ENCODE measurements at regions not wholly inside any gene's neighbourhood (a gene's known extent, or its start where the extent isn't known, plus 50 kb on each side); places are given as distances from the start of the nearest gene placed in this dataset.

- H3K27me3 ChIP-seq (ENCODE audit: control insufficient read depth in 2 of 2, insufficient read depth in 1 of 2, low read length in 1 of 2): no peaks in the 10 kb centered on the region
- 65% methylated on average over 3 of the region's 3 CpGs for WGBS
- no peak overlapping the region for H3K27ac ChIP-seq (ENCODE audit: low read depth in 1 of 2, low read length in 1 of 2)
- no peaks in the 10 kb centered on the region for H3K36me3 ChIP-seq (ENCODE audit: control insufficient read depth in 2 of 2, insufficient read depth in 2 of 2, low read length in 1 of 2)
- no peaks in the 10 kb centered on the region for H3K9me3 ChIP-seq (ENCODE audit: control insufficient read depth in 2 of 2, insufficient read depth in 1 of 2, low read length in 1 of 2)
- H3K4me3 ChIP-seq (ENCODE audit: low read length in 2 of 2): no peak overlapping the region
- no peaks in the 10 kb centered on the region for H3K4me1 ChIP-seq (ENCODE audit: control insufficient read depth in 2 of 2, insufficient read depth in 2 of 2, low read length in 2 of 2)
- DNase-seq (ENCODE audit: low read depth in 6 of 9, low spot score in 9 of 9): no peak
Measured at GRCh38 chr2:161048317-161048716, 111.9 kb upstream of the TANK start.

GRCh38 chr2:161049559-161049958 is 110.7 kb upstream of the TANK start:
- Histone ChIP-seq H3K9me3 (ENCODE audit: control insufficient read depth in 2 of 2, insufficient read depth in 1 of 2, low read length in 1 of 2) (no peaks in the 10 kb centered on the region), H3K4me1 (ENCODE audit: control insufficient read depth in 2 of 2, insufficient read depth in 2 of 2, low read length in 2 of 2) (no peaks in the 10 kb centered on the region), H3K4me3 (ENCODE audit: low read length in 2 of 2) (no peak overlapping the region), H3K27ac (ENCODE audit: low read depth in 1 of 2, low read length in 1 of 2) (no peak overlapping the region), H3K36me3 (ENCODE audit: control insufficient read depth in 2 of 2, insufficient read depth in 2 of 2, low read length in 1 of 2) (no peaks in the 10 kb centered on the region), H3K27me3 (ENCODE audit: control insufficient read depth in 2 of 2, insufficient read depth in 1 of 2, low read length in 1 of 2) (no peaks in the 10 kb centered on the region)
- WGBS: 99% methylated on average over 1 of the region's 1 CpG
- DNase-seq (ENCODE audit: low read depth in 6 of 9, low spot score in 9 of 9): no peak

- H3K4me1 ChIP-seq (ENCODE audit: control insufficient read depth in 2 of 2, insufficient read depth in 2 of 2, low read length in 2 of 2): no peaks in the 10 kb centered on the region
- 93% methylated on average over 1 of the region's 1 CpG for WGBS
- H3K9me3 ChIP-seq (ENCODE audit: control insufficient read depth in 2 of 2, insufficient read depth in 1 of 2, low read length in 1 of 2): peaks cover 0 to 4% of the 10 kb centered on the region in 2 donors
- no peaks in the 10 kb centered on the region for H3K36me3 ChIP-seq (ENCODE audit: control insufficient read depth in 2 of 2, insufficient read depth in 2 of 2, low read length in 1 of 2)
- H3K27me3 ChIP-seq (ENCODE audit: control insufficient read depth in 2 of 2, insufficient read depth in 1 of 2, low read length in 1 of 2): no peaks in the 10 kb centered on the region
- DNase-seq (ENCODE audit: low read depth in 6 of 9, low spot score in 9 of 9): no peak
- H3K27ac ChIP-seq (ENCODE audit: low read depth in 1 of 2, low read length in 1 of 2): no peak overlapping the region
- H3K4me3 ChIP-seq (ENCODE audit: low read length in 2 of 2): no peak overlapping the region
Measured at GRCh38 chr2:161052214-161052613, 108.0 kb upstream of the TANK start.

GRCh38 chr2:161055289-161055688 is 104.9 kb upstream of the TANK start:
- Histone ChIP-seq H3K4me3 (ENCODE audit: low read length in 2 of 2) (no peak overlapping the region), H3K9me3 (ENCODE audit: control insufficient read depth in 2 of 2, insufficient read depth in 1 of 2, low read length in 1 of 2) (peaks cover 0 to 4% of the 10 kb centered on the region in 2 donors), H3K36me3 (ENCODE audit: control insufficient read depth in 2 of 2, insufficient read depth in 2 of 2, low read length in 1 of 2) (no peaks in the 10 kb centered on the region), H3K4me1 (ENCODE audit: control insufficient read depth in 2 of 2, insufficient read depth in 2 of 2, low read length in 2 of 2) (no peaks in the 10 kb centered on the region), H3K27me3 (ENCODE audit: control insufficient read depth in 2 of 2, insufficient read depth in 1 of 2, low read length in 1 of 2) (no peaks in the 10 kb centered on the region), H3K27ac (ENCODE audit: low read depth in 1 of 2, low read length in 1 of 2) (no peak overlapping the region)
- no peak for DNase-seq (ENCODE audit: low read depth in 6 of 9, low spot score in 9 of 9)

- H3K4me1 ChIP-seq (ENCODE audit: control insufficient read depth in 2 of 2, insufficient read depth in 2 of 2, low read length in 2 of 2): peaks cover 0 to 3% of the 10 kb centered on the region in 2 donors
- peaks cover 0 to 4% of the 10 kb centered on the region in 2 donors for H3K9me3 ChIP-seq (ENCODE audit: control insufficient read depth in 2 of 2, insufficient read depth in 1 of 2, low read length in 1 of 2)
- no peaks in the 10 kb centered on the region for H3K27me3 ChIP-seq (ENCODE audit: control insufficient read depth in 2 of 2, insufficient read depth in 1 of 2, low read length in 1 of 2)
- H3K4me3 ChIP-seq (ENCODE audit: low read length in 2 of 2): no peak overlapping the region
- no peaks in the 10 kb centered on the region for H3K36me3 ChIP-seq (ENCODE audit: control insufficient read depth in 2 of 2, insufficient read depth in 2 of 2, low read length in 1 of 2)
- DNase-seq (ENCODE audit: low read depth in 6 of 9, low spot score in 9 of 9): no peak
- no peak overlapping the region for H3K27ac ChIP-seq (ENCODE audit: low read depth in 1 of 2, low read length in 1 of 2)
- WGBS: 96% methylated on average over 1 of the region's 1 CpG
Measured at GRCh38 chr2:161059388-161059787, 100.8 kb upstream of the TANK start.

GRCh38 chr2:161061786-161062185 is 98.4 kb upstream of the TANK start:
- H3K27ac ChIP-seq (ENCODE audit: low read depth in 1 of 2, low read length in 1 of 2): no peak overlapping the region
- no peaks in the 10 kb centered on the region for H3K27me3 ChIP-seq (ENCODE audit: control insufficient read depth in 2 of 2, insufficient read depth in 1 of 2, low read length in 1 of 2)
- DNase-seq (ENCODE audit: low read depth in 6 of 9, low spot score in 9 of 9): no peak
- H3K4me1 ChIP-seq (ENCODE audit: control insufficient read depth in 2 of 2, insufficient read depth in 2 of 2, low read length in 2 of 2): peaks cover 0 to 3% of the 10 kb centered on the region in 2 donors
- H3K9me3 ChIP-seq (ENCODE audit: control insufficient read depth in 2 of 2, insufficient read depth in 1 of 2, low read length in 1 of 2): no peaks in the 10 kb centered on the region
- H3K36me3 ChIP-seq (ENCODE audit: control insufficient read depth in 2 of 2, insufficient read depth in 2 of 2, low read length in 1 of 2): no peaks in the 10 kb centered on the region
- 97% methylated on average over 4 of the region's 4 CpGs for WGBS
- H3K4me3 ChIP-seq (ENCODE audit: low read length in 2 of 2): no peak overlapping the region

DNA sequence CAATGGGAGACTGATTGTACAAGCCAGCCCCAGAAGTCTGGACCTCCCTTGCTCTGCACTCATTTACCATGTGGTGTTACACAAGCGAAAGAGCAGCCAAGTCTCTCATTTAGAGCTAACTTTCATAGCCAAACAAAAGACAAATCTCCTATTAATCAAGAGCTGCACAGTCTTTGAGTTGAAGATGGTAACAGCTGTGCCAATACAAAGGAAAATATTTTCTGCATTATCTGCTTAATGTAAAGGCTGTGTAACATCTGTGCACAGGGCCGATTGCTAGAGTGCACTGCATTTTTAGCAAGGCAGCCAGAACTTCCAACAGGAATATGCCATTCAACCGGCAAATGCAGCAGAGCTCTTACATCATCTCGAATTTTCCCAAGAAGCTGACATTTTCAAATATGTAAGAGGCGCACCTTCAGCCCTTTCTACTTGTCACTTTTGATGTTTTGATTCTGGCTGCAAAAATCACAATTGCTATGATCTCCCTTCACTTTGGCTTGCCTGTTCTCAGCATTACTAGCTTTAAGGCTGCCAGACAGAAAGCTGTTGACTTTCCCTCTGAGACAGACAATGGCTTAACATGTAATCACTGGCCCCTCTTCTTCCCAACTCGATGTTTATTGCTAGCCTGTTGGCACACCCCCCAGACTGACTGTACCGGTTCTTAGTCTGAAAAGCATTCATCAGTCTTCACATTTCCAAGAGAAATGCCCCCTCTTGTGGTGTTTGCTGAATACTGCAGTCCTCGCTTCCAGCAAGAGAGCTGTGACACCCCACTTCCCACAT is 96.9 kb upstream of the TANK start:
- Histone ChIP-seq H3K9me3 (ENCODE audit: control insufficient read depth in 2 of 2, insufficient read depth in 1 of 2, low read length in 1 of 2) (no peaks in the 10 kb centered on the region), H3K27me3 (ENCODE audit: control insufficient read depth in 2 of 2, insufficient read depth in 1 of 2, low read length in 1 of 2) (no peaks in the 10 kb centered on the region), H3K4me1 (ENCODE audit: control insufficient read depth in 2 of 2, insufficient read depth in 2 of 2, low read length in 2 of 2) (peaks cover 0 to 3% of the 10 kb centered on the region in 2 donors), H3K4me3 (ENCODE audit: low read length in 2 of 2) (no peak overlapping the region), H3K27ac (ENCODE audit: low read depth in 1 of 2, low read length in 1 of 2) (no peak overlapping the region), H3K36me3 (ENCODE audit: control insufficient read depth in 2 of 2, insufficient read depth in 2 of 2, low read length in 1 of 2) (no peaks in the 10 kb centered on the region)
- 51% methylated on average over 8 of the region's 8 CpGs for WGBS
- peak; percentile 32 to 84 (median 61) for DNase-seq (ENCODE audit: low read depth in 6 of 9, low spot score in 9 of 9)

GRCh38 chr2:161063946-161064306 is 96.3 kb upstream of the TANK start:
- DNase-seq (ENCODE audit: low read depth in 6 of 9, low spot score in 9 of 9): no peak
- no peaks in the 10 kb centered on the region for H3K27me3 ChIP-seq (ENCODE audit: control insufficient read depth in 2 of 2, insufficient read depth in 1 of 2, low read length in 1 of 2)
- no peak overlapping the region for H3K27ac ChIP-seq (ENCODE audit: low read depth in 1 of 2, low read length in 1 of 2)
- no peaks in the 10 kb centered on the region for H3K9me3 ChIP-seq (ENCODE audit: control insufficient read depth in 2 of 2, insufficient read depth in 1 of 2, low read length in 1 of 2)
- no peaks in the 10 kb centered on the region for H3K36me3 ChIP-seq (ENCODE audit: control insufficient read depth in 2 of 2, insufficient read depth in 2 of 2, low read length in 1 of 2)
- H3K4me1 ChIP-seq (ENCODE audit: control insufficient read depth in 2 of 2, insufficient read depth in 2 of 2, low read length in 2 of 2): peaks cover 0 to 3% of the 10 kb centered on the region in 2 donors
- H3K4me3 ChIP-seq (ENCODE audit: low read length in 2 of 2): no peak overlapping the region
- 41% methylated on average over 2 of the region's 2 CpGs for WGBS

- WGBS: 91% methylated on average over 3 of the region's 3 CpGs
Measured at GRCh38 chr2:161067846-161068350, 92.3 kb upstream of the TANK start.

More at GRCh38 chr2:161067846-161068350, 92.3 kb upstream of the TANK start:
- no peaks in the 10 kb centered on the region for H3K36me3 ChIP-seq (ENCODE audit: control insufficient read depth in 2 of 2, insufficient read depth in 2 of 2, low read length in 1 of 2)
- no peaks in the 10 kb centered on the region for H3K27me3 ChIP-seq (ENCODE audit: control insufficient read depth in 2 of 2, insufficient read depth in 1 of 2, low read length in 1 of 2)
- peaks cover 0 to 3% of the 10 kb centered on the region in 2 donors for H3K4me1 ChIP-seq (ENCODE audit: control insufficient read depth in 2 of 2, insufficient read depth in 2 of 2, low read length in 2 of 2)
- no peak for DNase-seq (ENCODE audit: low read depth in 6 of 9, low spot score in 9 of 9)
- H3K4me3 ChIP-seq (ENCODE audit: low read length in 2 of 2): no peak overlapping the region
- no peak overlapping the region for H3K27ac ChIP-seq (ENCODE audit: low read depth in 1 of 2, low read length in 1 of 2)
- H3K9me3 ChIP-seq (ENCODE audit: control insufficient read depth in 2 of 2, insufficient read depth in 1 of 2, low read length in 1 of 2): no peaks in the 10 kb centered on the region

All from thymus (tissue), 11 donors.